Hepatocyte (in vitro differentiated cells): ENCODE measurements at regions not wholly inside any gene's neighbourhood (a gene's known extent, or its start where the extent isn't known, plus 50 kb on each side); places are given as distances from the start of the nearest gene placed in this dataset.

ENCODE experiments used
- DNase-seq: peaks from one replicate; pipeline ENCODE4 v3.0.0-alpha.2; 2016; ENCODE audit warnings: low spot score
- H2AFZ ChIP-seq: fragments of 200-600 bp; sonication (generic); 2 replicates; pipeline ENCODE4 v1.6.0; 2016; ENCODE audit warnings: antibody characterized with exemption, mild to moderate bottlenecking
- H3K27ac ChIP-seq: fragments of 200-600 bp; sonication (generic); 2 replicates; pipeline ENCODE4 v1.5.1; 2016; ENCODE audit warnings: mild to moderate bottlenecking
- H3K27me3 ChIP-seq: fragments of 200-600 bp; sonication (generic); 2 replicates; pipeline ENCODE4 v1.6.1; 2016
- H3K36me3 ChIP-seq: fragments of 200-600 bp; sonication (generic); replicated peaks from 2 replicates; pipeline ENCODE4 v1.5.1; 2016; ENCODE audit warnings: low read depth; ENCODE audit not compliant: insufficient read depth
- H3K4me1 ChIP-seq: fragments of 200-600 bp; sonication (generic); 2 replicates; pipeline ENCODE4 v1.5.1; 2016; ENCODE audit warnings: mild to moderate bottlenecking, moderate library complexity; ENCODE audit not compliant: insufficient read depth
- H3K4me2 ChIP-seq: fragments of 200-600 bp; sonication (generic); 2 replicates; pipeline ENCODE4 v1.6.0; 2016
- H3K4me3 ChIP-seq: fragments of 200-600 bp; sonication (generic); 2 replicates; pipeline ENCODE4 v1.5.1; 2016; ENCODE audit warnings: mild to moderate bottlenecking
- H3K79me2 ChIP-seq: fragments of 200-600 bp; sonication (generic); 2 replicates; pipeline ENCODE4 v1.6.0; 2017; ENCODE audit warnings: mild to moderate bottlenecking
- H3K9me2 ChIP-seq: fragments of 200-600 bp; sonication (generic); replicated peaks from 2 replicates; pipeline ENCODE4 v1.6.0; 2017; ENCODE audit warnings: mild to moderate bottlenecking; ENCODE audit not compliant: insufficient read depth
- H3K9me3 ChIP-seq: fragments of 200-600 bp; sonication (generic); 2 replicates; pipeline ENCODE4 v1.5.1; 2016; ENCODE audit warnings: low read depth, mild to moderate bottlenecking
- H4K20me1 ChIP-seq: fragments of 200-600 bp; sonication (generic); 2 replicates; pipeline ENCODE4 v1.6.0; 2016; ENCODE audit warnings: mild to moderate bottlenecking; ENCODE audit not compliant: insufficient read depth, poor library complexity, severe bottlenecking
- CTCF ChIP-seq: fragments of 200-600 bp; sonication (generic); IDR thresholded peaks from 2 replicates; pipeline ENCODE4 v1.5.1; 2016; ENCODE audit warnings: antibody characterized with exemption, mild to moderate bottlenecking; ENCODE audit not compliant: poor library complexity
- EZH2 ChIP-seq: fragments of 200-600 bp; sonication (generic); IDR thresholded peaks from 2 replicates; pipeline ENCODE4 v1.6.1; 2016; ENCODE audit warnings: antibody characterized with exemption, mild to moderate bottlenecking, borderline replicate concordance
- EZH2phosphoT487 ChIP-seq: fragments of 200-600 bp; sonication (generic); IDR thresholded peaks from one replicate; pipeline ENCODE4 v1.6.1; 2018; ENCODE audit warnings: antibody characterized with exemption, mild to moderate bottlenecking, low read depth, moderate library complexity; ENCODE audit not compliant: unreplicated experiment, severe bottlenecking
- WGBS: methylation state at CpG from one replicate; pipeline ENCODE4 v1.1.6; 2016; ENCODE audit warnings: low lambda C conversion rate; ENCODE audit errors: missing lambda C conversion rate; 5-methylcytosine and 5-hydroxymethylcytosine counted together

- Histone ChIP-seq H3K9me2 (no peaks in the 10 kb centered on the region), H3K4me1 (peaks cover 5% of the 10 kb centered on the region), H2AFZ (no peak overlapping the region), H4K20me1 (no peaks in the 10 kb centered on the region), H3K79me2 (no peaks in the 10 kb centered on the region), H3K27ac (no peak overlapping the region), H3K4me3 (no peak overlapping the region), H3K9me3 (no peaks in the 10 kb centered on the region), H3K27me3 (no peaks in the 10 kb centered on the region), H3K36me3 (no peaks in the 10 kb centered on the region), H3K4me2 (no peak overlapping the region)
- TF ChIP-seq EZH2 (no peak), CTCF (no peak)
- DNase-seq, result no peak
- 75% methylated on average over 2 of the region's 2 CpGs for WGBS
These were observed 231.6 kb downstream of the CASP12 start for GRCh38 chr11:104666624-104667023.

GRCh38 chr11:104665641-104666040 lies 232.6 kb downstream of the CASP12 start:
- Histone ChIP-seq H3K4me1 (peaks cover 5% of the 10 kb centered on the region), H3K4me2 (no peak overlapping the region), H3K9me3 (no peaks in the 10 kb centered on the region), H3K79me2 (no peaks in the 10 kb centered on the region), H4K20me1 (no peaks in the 10 kb centered on the region), H3K4me3 (no peak overlapping the region), H3K9me2 (no peaks in the 10 kb centered on the region), H3K27me3 (no peaks in the 10 kb centered on the region), H3K27ac (no peak overlapping the region), H3K36me3 (no peaks in the 10 kb centered on the region), H2AFZ (no peak overlapping the region)
- TF ChIP-seq EZH2phosphoT487, result no peak
- TF ChIP-seq CTCF, result no peak
- no peak for TF ChIP-seq EZH2
- 83% methylated on average over 3 of the region's 3 CpGs for WGBS
- DNase-seq, result no peak

- Histone ChIP-seq H3K4me1 (no peaks in the 10 kb centered on the region), H2AFZ (no peak overlapping the region), H3K9me3 (no peaks in the 10 kb centered on the region), H3K27me3 (no peaks in the 10 kb centered on the region), H3K9me2 (no peaks in the 10 kb centered on the region), H3K27ac (no peak overlapping the region), H3K4me3 (no peak overlapping the region), H3K79me2 (no peaks in the 10 kb centered on the region), H4K20me1 (no peaks in the 10 kb centered on the region), H3K36me3 (no peaks in the 10 kb centered on the region), H3K4me2 (no peak overlapping the region)
- DNase-seq, result no peak
- no peak for TF ChIP-seq EZH2
- no peak for TF ChIP-seq EZH2phosphoT487
- TF ChIP-seq CTCF, result no peak
- 77% methylated on average over 4 of the region's 4 CpGs for WGBS
These were observed 234.8 kb downstream of the CASP12 start for GRCh38 chr11:104663190-104664140.
